GM19395 (cell line): ENCODE measurements at regions not wholly inside any gene's neighbourhood (a gene's known extent, or its start where the extent isn't known, plus 50 kb on each side); places are given as distances from the start of the nearest gene placed in this dataset.

ENCODE experiments used
- ATAC-seq: cut with Tn5 transposase; IDR thresholded peaks from one replicate; pipeline ENCODE4 v1.9.1; 2021; ENCODE audit warnings: mild to moderate bottlenecking, moderate library complexity; ENCODE audit not compliant: unreplicated experiment

DNA sequence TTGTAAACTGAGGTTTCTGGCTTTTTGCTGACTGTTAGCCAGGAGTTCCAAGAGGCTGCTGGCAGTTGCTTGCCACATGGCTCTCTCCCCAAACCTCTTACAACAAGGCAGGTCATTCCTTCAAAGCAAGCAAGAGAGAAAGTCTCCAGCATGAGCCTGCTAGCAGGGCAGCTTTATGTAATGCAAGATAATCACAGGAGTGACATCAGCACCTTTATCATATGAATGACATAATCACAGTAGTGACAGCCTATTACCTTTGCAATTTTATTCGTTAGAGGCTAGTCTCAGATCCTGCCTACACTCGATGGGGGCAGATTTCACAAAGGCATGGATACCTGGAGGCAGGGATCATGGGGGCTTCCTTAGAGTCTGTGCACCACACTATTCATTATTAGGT lies 79.5 kb upstream of the KCNJ16 start:
- no peak for ATAC-seq

DNA sequence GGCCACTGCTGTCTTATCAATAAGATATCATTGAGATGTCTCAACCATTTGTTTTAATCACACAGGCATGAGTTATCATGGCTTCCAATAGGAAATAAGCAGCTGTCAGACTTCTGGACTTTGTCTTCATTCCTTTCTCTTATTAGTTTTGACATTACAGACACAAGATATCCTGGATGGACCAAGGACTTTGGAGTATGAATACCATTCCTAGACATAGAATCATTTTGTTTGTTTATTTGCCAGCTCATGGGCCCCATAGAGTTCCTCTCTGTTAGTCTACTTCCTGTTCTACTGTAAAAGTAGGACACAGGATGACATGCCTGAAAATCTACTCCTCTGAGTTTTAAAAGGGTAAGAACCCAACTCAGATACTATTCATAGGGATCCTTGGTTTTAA lies 77.7 kb upstream of the KCNJ16 start:
- ATAC-seq, result no peak

DNA sequence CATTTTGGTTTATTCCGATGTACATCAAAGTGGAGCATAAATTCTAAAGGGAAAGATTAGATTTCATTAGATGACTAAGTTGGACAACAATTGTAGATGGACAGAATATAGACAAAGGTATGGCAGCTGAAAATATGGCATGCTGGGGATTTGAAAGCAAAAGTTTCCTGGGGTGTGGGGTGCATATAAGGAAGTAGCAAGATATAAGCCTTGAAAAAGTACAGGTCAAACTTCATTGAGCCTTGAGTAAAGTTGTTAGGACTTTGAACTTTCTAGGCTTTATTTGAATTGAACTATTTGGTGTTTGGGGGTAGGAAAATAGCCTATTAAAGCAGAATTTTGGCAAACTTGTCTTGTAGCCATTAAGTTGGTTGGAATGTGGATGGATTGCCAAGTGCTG lies 75.8 kb upstream of the KCNJ16 start:
- no peak for ATAC-seq

DNA sequence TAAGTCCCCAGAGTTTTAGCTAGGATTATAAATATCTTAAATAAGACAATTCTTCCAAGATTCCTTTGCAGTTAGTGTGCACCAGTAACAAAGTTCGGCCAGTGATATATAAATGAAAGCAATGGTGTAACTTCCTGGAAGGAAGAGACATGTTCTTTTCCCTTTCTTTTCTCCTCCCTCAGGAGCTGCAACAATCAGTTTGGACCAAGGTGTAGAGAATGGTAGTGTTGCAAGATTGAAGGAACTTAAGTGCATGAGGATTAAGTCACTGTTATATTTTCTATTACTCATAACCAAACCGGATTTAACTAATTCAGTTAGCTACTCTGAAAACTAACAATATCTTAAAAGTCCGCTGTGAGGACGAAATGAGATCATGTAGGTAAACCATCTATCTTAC lies 68.9 kb upstream of the KCNJ16 start:
- ATAC-seq, result no peak

DNA sequence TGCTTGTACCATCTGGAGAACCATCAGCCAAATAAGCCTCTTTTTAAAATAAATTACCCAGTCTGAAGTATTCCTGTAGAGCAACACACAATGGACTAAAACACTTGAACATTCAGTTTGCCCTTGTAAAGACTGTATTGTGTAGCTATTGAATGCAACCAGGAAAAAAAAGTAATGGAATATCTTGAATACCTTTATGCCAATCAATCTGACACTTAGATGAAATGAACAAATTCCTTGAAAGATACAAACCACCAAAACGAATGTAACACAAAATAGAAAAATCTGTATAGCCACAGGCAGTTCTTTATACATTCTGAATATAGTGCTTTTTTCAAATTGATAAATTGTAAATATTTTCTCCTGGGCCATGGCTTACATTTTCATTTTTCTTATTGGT lies 63.3 kb upstream of the KCNJ16 start:
- no peak for ATAC-seq

DNA sequence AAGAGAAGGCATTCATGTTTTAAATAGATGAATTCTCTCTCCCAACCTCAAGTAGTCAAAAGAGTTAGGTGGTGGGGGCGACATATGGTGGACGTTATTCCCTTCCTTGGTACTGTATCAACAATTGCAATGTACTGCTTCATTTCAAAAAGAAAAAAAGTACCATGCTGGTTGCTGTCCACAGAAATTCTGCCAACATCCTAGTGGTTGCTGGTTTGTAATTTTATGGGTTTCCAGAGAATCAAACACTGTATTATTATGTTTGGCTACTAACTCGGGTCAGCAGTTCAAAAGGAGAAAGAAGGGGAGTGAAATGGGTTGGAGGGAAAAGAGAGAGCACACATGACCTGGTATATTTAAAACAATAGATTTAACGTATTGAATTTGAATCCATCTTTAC lies 61.1 kb upstream of the KCNJ16 start:
- no peak for ATAC-seq

DNA sequence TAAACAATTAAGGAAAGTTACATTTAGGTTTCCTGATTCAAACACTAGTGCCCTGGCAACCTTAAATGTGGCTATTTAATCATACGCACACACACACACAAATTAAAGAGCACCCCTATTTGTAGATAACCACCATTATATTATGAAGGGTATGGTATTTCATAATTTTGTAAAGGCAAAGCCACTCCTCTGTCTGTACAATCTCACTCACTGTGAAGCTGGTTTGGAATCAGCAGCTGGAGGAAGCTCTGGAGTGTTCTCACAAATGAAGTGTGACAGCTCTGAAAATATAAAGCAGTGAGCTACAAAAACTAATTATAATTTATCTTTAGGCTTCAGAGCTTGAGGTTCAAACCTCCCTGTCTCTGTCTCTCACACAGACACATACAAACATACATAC lies 57.9 kb upstream of the KCNJ16 start:
- no peak for ATAC-seq

DNA sequence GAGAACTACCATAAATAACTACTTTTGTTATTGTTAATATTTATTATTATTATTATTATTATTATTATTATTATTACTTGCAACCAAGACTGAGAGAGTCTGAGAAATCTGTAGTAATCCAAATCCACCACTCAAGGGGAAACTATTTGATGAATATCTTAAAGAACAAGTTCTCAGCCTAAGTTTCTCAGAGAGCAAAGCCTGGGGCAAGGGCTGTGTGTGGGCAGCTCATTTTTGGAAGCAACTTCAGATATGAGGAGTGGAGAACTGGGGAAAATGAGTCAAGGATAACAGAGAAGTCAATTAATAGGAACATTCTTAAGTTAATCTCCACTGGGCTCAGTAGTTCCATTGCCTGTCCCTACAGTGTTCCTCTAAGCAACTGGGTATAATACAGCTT lies 57.1 kb upstream of the KCNJ16 start:
- no peak for ATAC-seq

DNA sequence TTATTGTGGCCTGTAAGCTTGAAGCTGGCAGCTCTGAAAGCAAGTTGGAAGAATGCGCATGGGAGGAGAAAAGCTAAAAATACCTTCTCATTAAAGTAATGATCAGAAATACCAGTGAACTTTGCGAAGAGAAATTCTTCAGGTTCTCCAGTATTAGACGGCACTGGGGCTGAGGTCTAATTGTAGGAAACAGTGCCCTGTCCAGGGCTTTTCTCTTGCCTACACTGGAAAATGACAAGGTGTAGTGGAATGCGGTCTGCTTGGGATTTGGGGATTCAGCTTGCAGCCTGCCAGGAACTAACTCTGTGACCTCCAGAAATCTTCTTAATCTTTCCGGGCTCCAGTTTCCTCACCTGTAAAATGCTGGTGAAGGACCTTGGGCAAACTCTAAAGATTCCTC lies 53.3 kb upstream of the KCNJ16 start:
- ATAC-seq, result no peak

DNA sequence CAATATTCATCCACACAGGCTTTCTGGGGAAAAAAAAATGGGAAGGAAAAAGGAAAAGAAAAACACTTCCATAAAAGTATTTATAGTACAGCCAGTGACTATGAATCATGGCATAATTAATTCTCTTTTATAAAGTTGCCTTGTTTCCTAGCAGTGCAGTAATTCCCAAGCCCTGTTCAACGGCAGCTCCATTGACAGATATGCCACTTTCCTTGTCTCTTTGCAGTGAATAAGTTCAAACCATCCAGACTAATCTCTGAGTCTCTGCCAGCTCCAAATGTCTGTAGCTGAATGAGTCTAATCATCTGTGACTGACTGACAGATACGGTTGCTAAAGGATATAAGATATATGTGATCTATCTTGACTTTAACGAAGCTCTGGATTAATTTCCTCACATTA lies 52.9 kb upstream of the KCNJ16 start:
- ATAC-seq, result no peak

DNA sequence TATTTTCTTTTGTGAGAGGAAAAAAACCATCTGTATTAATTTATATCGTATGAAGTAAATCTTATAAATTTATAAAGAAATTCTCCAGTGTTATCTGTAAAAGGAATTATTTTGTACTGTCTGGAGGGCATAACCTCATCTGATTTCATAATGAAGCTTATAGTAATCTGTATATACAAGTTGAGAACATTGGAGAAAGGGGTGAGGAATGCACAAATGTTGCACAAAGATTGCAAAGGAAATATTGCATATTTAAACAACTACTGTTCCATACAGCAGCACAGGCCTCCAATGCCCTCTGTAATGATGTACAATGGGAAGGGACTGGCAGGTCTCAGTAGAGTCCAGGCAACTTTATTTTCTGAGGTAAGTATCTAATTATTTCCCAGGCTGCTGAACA lies 50.8 kb upstream of the KCNJ16 start:
- no peak for ATAC-seq
